MM.1S (cell line): ENCODE measurements at regions not wholly inside any gene's neighbourhood (a gene's known extent, or its start where the extent isn't known, plus 50 kb on each side); places are given as distances from the start of the nearest gene placed in this dataset.

Source experiments
- DNase-seq: peaks from one replicate; pipeline ENCODE4 v3.0.0-alpha.2; 2015
- H2AFZ ChIP-seq: fragments of 300-600 bp; sonication (generic); 2 replicates; pipeline ENCODE4 v1.6.0; 2016; ENCODE audit warnings: antibody characterized with exemption, low read length
- H3F3A ChIP-seq: fragments of 300-600 bp; sonication (generic); 2 replicates; pipeline ENCODE4 v1.6.1; 2016; ENCODE audit warnings: mild to moderate bottlenecking, antibody characterized with exemption, low read length, moderate library complexity, mixed read lengths; ENCODE audit not compliant: insufficient read depth
- H3K27ac ChIP-seq: fragments of 300-600 bp; sonication (generic); 2 replicates; pipeline ENCODE4 v1.5.1; 2016; ENCODE audit warnings: mild to moderate bottlenecking, low read length
- H3K27me3 ChIP-seq: fragments of 300-600 bp; sonication (generic); replicated peaks from 2 replicates; pipeline ENCODE4 v1.6.0; 2016; ENCODE audit warnings: low read length; ENCODE audit not compliant: insufficient read depth
- H3K36me3 ChIP-seq: fragments of 300-600 bp; sonication (generic); replicated peaks from 2 replicates; pipeline ENCODE4 v1.6.1; 2016; ENCODE audit warnings: mild to moderate bottlenecking, low read length, mixed read lengths; ENCODE audit not compliant: insufficient read depth
- H3K4me1 ChIP-seq: fragments of 300-600 bp; sonication (generic); 2 replicates; pipeline ENCODE4 v1.6.1; 2016; ENCODE audit warnings: low read length, mixed read lengths
- H3K4me2 ChIP-seq: fragments of 300-600 bp; sonication (generic); 2 replicates; pipeline ENCODE4 v1.6.0; 2016; ENCODE audit warnings: low read depth, low read length
- H3K4me3 ChIP-seq: fragments of 300-600 bp; sonication (generic); 2 replicates; pipeline ENCODE4 v1.5.1; 2016; ENCODE audit warnings: low read length, mixed read lengths
- H3K79me2 ChIP-seq: fragments of 300-600 bp; sonication (generic); 2 replicates; pipeline ENCODE4 v1.6.1; 2016; ENCODE audit warnings: mixed run types, low read length, mixed read lengths
- H3K9ac ChIP-seq: fragments of 300-600 bp; sonication (generic); 2 replicates; pipeline ENCODE4 v1.6.1; 2016; ENCODE audit warnings: low read length, mixed read lengths
- H3K9me2 ChIP-seq: fragments of 300-600 bp; sonication (generic); replicated peaks from 2 replicates; pipeline ENCODE4 v1.6.1; 2016; ENCODE audit warnings: mild to moderate bottlenecking, low read length, mixed read lengths; ENCODE audit not compliant: insufficient read depth
- H3K9me3 ChIP-seq: fragments of 300-600 bp; sonication (generic); replicated peaks from 2 replicates; pipeline ENCODE4 v1.6.1; 2016; ENCODE audit warnings: mild to moderate bottlenecking, low read length, mixed read lengths; ENCODE audit not compliant: insufficient read depth
- H4K20me1 ChIP-seq: fragments of 300-600 bp; sonication (generic); 2 replicates; pipeline ENCODE4 v1.6.1; 2016; ENCODE audit warnings: mild to moderate bottlenecking, low read length, moderate library complexity, mixed read lengths; ENCODE audit not compliant: insufficient read depth
- CTCF ChIP-seq: fragments of 300-600 bp; sonication (generic); IDR thresholded peaks from 2 replicates; pipeline ENCODE4 v1.5.1; 2016; ENCODE audit warnings: antibody characterized with exemption, low read length, mixed read lengths
- EZH2 ChIP-seq: fragments of 300-600 bp; sonication (generic); optimal IDR thresholded peaks from 2 replicates; pipeline ENCODE3; 2017; ENCODE audit warnings: low read depth, mild to moderate bottlenecking, antibody characterized with exemption, low read length, mixed read lengths
- EZH2phosphoT487 ChIP-seq: fragments of 300-600 bp; sonication (generic); IDR thresholded peaks from 2 replicates; pipeline ENCODE4 v1.6.1; 2018; ENCODE audit warnings: antibody characterized with exemption, low read length

DNA sequence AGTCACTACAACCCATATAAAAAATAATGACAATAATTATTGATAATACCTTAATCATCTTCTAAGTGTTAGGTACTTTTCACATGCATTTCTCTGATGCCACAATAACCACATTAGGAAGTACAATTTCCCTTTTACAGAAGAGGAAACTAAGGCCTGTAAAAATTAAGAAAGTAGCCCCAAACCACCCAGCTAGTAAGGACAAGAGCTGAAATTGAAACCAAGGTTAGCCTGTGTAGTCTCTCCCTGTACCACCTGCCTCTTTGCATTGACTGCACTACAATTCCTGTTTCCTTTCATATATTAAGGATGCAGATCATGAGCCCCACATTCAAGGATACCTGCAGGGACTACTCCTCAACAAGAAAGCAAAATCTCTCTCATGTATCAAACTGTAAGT lies 288.8 kb downstream of the GPATCH2 start:
- no peak overlapping the region for H3K27ac ChIP-seq
- H3K4me1 ChIP-seq, result peaks cover 12% of the 10 kb centered on the region
- no peak overlapping the region for H3K9ac ChIP-seq
- H3K4me3 ChIP-seq, result no peak overlapping the region
- H3F3A ChIP-seq, result no peaks in the 10 kb centered on the region
- H3K9me2 ChIP-seq, result no peaks in the 10 kb centered on the region
- DNase-seq, result peak; percentile 55
- H3K36me3 ChIP-seq, result no peaks in the 10 kb centered on the region
- no peaks in the 10 kb centered on the region for H3K79me2 ChIP-seq
- H3K4me2 ChIP-seq, result no peak overlapping the region
- H3K27me3 ChIP-seq, result no peaks in the 10 kb centered on the region
- no peaks in the 10 kb centered on the region for H4K20me1 ChIP-seq
- no peaks in the 10 kb centered on the region for H3K9me3 ChIP-seq
- H2AFZ ChIP-seq, result no peak overlapping the region
- TF ChIP-seq EZH2, result no peak
- no peak for TF ChIP-seq EZH2phosphoT487
- TF ChIP-seq CTCF, result no peak

DNA sequence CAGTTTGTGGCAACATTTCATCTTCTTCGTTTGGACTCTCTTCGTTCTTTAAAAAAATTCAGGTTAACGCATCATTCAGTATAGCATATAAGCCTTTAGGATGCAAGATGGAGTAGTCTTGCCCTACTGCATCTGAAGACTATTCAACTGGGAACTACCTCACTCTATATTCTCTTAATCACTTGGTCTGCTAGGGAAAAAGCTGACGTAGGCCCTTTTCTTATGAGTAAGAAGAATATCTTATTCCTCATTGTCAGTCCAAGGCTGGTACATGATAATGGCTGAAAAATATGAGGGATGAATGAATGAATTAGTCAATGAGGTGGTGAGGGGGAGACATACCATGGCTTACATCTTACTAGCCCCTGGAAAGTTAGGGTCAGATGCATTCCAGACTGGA lies 294.2 kb downstream of the GPATCH2 start:
- no peaks in the 10 kb centered on the region for H3K9me3 ChIP-seq
- H3K4me1 ChIP-seq, result no peaks in the 10 kb centered on the region
- H3K36me3 ChIP-seq, result no peaks in the 10 kb centered on the region
- H4K20me1 ChIP-seq, result no peaks in the 10 kb centered on the region
- DNase-seq, result no peak
- no peak overlapping the region for H3K4me2 ChIP-seq
- no peak overlapping the region for H3K9ac ChIP-seq
- TF ChIP-seq EZH2 (no peak), EZH2phosphoT487 (no peak), CTCF (no peak)
- H3K27me3 ChIP-seq, result no peaks in the 10 kb centered on the region
- H3F3A ChIP-seq, result no peaks in the 10 kb centered on the region
- no peak overlapping the region for H2AFZ ChIP-seq
- H3K27ac ChIP-seq, result no peak overlapping the region
- no peaks in the 10 kb centered on the region for H3K9me2 ChIP-seq
- H3K4me3 ChIP-seq, result no peak overlapping the region
- no peaks in the 10 kb centered on the region for H3K79me2 ChIP-seq

DNA sequence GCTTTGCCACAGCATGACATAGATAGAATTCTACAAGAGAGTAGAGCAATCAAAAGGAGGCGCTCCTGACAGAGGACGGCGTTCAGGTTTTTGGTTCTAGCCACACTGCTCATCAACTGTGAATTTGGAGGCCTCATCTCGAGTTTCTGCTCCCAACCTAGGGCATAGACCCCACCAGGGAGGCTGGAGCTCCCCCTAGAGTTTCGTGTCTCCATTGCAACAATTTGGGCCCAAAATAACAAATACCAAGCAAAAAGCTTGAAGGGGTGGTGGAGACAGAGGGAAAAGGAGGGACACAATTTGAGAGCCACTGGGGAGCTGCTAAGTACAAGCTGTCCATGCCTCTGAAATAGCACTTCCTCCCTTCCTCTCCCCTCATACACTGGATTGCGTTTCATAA lies 297.0 kb downstream of the GPATCH2 start:
- Histone ChIP-seq H3K4me1 (no peaks in the 10 kb centered on the region), H3F3A (no peaks in the 10 kb centered on the region), H3K4me3 (no peak overlapping the region), H3K79me2 (no peaks in the 10 kb centered on the region), H4K20me1 (no peaks in the 10 kb centered on the region), H3K9ac (no peak overlapping the region), H3K9me2 (no peaks in the 10 kb centered on the region), H2AFZ (no peak overlapping the region), H3K4me2 (no peak overlapping the region), H3K27me3 (no peaks in the 10 kb centered on the region), H3K9me3 (no peaks in the 10 kb centered on the region), H3K36me3 (no peaks in the 10 kb centered on the region), H3K27ac (no peak overlapping the region)
- no peak for TF ChIP-seq EZH2phosphoT487
- TF ChIP-seq CTCF, result peak; percentile 64
- TF ChIP-seq EZH2, result no peak
- DNase-seq, result peak; percentile 29
